ENCODE measurements at regions not wholly inside any gene's neighbourhood (a gene's known extent, or its start where the extent isn't known, plus 50 kb on each side); places are given as distances from the start of the nearest gene placed in this dataset.

DNA sequence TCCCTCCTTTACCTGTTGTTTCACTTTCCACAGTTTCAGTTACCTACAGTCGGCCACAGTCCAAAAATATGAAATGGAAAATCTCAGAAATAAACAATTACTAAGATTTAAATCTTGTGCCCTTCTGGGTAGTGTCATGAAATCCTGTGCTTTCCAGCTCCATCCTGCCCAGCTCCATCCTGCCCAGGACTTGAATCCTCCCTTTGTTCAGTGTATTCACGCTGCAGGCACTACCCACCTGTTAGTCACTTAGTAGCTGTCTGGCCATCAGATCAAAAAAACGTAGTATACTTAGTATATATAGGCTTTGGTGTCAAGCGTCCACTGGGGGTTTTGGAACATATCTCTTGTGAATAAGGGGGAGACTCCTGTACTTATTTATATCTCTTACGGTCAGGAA lies 329.0 kb upstream of the SEMA6D start:
- intact Hi-C loops (cut with DNase I), result no loop called here
- Histone ChIP-seq H3K27ac (no peak overlapping the region), H3K4me1 (peaks cover 9% of the 10 kb centered on the region), H3K9me3 (no peaks in the 10 kb centered on the region), H3K36me3 (replicated peaks in 1 of 2; ENCODE audit: insufficient read depth in 1 of 2, low read depth in 2 of 2) (no peaks in the 10 kb centered on the region), H3K4me3 (no peak overlapping the region), H3K27me3 (no peaks in the 10 kb centered on the region)
- ATAC-seq, result no peak
- WGBS, 2 donors, result 47 to 50% methylated on average over 5 of the region's 5 CpGs
- no peak for TF ChIP-seq POLR2A (IDR thresholded peaks at IDR 0.05)
- TF ChIP-seq, protein P1, sequence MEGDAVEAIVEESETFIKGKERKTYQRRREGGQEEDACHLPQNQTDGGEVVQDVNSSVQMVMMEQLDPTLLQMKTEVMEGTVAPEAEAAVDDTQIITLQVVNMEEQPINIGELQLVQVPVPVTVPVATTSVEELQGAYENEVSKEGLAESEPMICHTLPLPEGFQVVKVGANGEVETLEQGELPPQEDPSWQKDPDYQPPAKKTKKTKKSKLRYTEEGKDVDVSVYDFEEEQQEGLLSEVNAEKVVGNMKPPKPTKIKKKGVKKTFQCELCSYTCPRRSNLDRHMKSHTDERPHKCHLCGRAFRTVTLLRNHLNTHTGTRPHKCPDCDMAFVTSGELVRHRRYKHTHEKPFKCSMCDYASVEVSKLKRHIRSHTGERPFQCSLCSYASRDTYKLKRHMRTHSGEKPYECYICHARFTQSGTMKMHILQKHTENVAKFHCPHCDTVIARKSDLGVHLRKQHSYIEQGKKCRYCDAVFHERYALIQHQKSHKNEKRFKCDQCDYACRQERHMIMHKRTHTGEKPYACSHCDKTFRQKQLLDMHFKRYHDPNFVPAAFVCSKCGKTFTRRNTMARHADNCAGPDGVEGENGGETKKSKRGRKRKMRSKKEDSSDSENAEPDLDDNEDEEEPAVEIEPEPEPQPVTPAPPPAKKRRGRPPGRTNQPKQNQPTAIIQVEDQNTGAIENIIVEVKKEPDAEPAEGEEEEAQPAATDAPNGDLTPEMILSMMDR (IDR thresholded peaks at IDR 0.05), result no peak
- DNase-seq, result no peak

DNA sequence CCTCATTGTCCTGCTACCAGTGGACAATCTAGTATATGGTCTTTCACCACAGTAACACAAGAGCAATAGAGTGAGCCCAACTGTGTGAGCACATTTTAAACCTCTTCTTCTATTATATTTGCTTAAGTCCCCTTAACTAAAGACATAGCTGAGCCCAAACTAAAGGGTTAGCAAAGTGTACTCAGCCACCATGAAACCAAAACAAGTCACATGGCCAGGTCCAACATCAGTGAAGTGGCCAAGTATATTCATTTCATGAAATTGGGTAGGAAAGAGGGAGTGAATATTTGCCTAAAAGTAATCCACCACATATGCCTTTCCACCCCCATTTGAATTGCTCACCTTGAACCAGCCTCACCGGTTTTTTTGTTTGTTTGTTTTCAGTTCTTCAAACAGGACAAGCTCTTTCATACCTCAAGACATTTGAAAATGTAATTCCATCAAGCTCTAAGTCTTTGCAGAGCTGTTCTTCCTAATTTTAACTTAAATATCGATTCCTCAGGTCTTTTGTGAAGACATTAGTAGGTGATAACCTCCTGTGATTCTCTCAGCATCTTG lies 327.0 kb upstream of the SEMA6D start:
- Histone ChIP-seq H3K36me3 (replicated peaks in 1 of 2; ENCODE audit: insufficient read depth in 1 of 2, low read depth in 2 of 2) (no peaks in the 10 kb centered on the region), H3K27ac (no peak overlapping the region), H3K9me3 (no peaks in the 10 kb centered on the region), H3K4me3 (no peak overlapping the region), H3K27me3 (no peaks in the 10 kb centered on the region), H3K4me1 (peaks cover 9% of the 10 kb centered on the region)
- 52 to 60% methylated on average over 2 of the region's 2 CpGs for WGBS, 2 donors
- TF ChIP-seq, protein P1 (IDR thresholded peaks at IDR 0.05), result no peak
- TF ChIP-seq POLR2A (IDR thresholded peaks at IDR 0.05), result no peak
- DNase-seq, result no peak
- no peak for ATAC-seq
- intact Hi-C loops (cut with DNase I), result no loop called here

DNA sequence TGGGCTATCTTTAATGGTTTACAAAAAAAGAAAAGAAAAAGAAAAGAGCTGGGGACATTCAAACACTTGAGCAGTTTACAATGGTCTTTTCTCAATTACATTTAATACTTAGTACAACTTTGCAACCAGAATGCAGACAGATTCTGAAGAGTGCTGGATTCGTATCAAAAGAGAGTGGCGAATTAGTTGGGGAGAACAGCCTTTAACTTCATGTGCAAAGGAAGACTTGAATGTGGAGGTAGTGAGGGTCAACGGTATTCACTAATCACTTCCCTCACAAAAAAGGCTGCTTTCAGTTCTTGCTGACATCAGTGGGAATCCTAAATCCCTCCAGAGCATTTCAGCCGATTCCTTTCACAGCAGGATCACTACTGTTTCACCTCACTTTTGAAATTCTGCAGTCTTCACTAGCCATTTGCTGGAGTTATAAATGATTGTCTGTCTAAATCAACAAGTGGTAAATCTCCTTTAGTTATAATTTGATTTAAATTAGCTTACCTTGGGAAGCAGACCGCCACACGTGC lies 323.0 kb upstream of the SEMA6D start:
- H3K4me1 ChIP-seq, result no peaks in the 10 kb centered on the region
- H3K36me3 ChIP-seq (replicated peaks in 1 of 2; ENCODE audit: insufficient read depth in 1 of 2, low read depth in 2 of 2), result no peaks in the 10 kb centered on the region
- no peak overlapping the region for H3K27ac ChIP-seq
- no peaks in the 10 kb centered on the region for H3K27me3 ChIP-seq
- intact Hi-C loops (cut with DNase I), result no loop called here
- no peaks in the 10 kb centered on the region for H3K9me3 ChIP-seq
- ATAC-seq (no peak), DNase-seq (no peak)
- WGBS, 2 donors, result 49 to 75% methylated on average over 6 of the region's 6 CpGs
- TF ChIP-seq, protein P1 (IDR thresholded peaks at IDR 0.05), result no peak
- TF ChIP-seq POLR2A (IDR thresholded peaks at IDR 0.05), result no peak
- no peak overlapping the region for H3K4me3 ChIP-seq

DNA sequence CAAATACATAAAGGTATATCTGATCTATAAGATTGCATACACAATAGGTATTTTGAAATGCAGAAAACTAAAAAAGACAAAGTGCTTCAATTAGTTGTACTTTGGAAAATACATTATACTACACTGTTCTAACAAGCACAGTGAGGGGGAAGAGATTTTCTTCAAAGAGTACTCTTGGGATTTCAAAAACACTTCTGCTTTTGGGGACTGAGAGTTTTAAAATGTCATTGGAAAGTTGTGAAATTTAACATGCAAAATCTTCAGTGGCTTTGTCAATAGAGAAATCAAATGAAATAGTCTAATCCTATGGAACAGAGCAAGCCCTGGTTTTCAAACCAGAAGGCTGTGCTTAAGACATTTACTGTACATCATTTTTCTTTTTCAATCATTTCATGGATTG lies 322.2 kb upstream of the SEMA6D start:
- Histone ChIP-seq H3K36me3 (replicated peaks in 1 of 2; ENCODE audit: insufficient read depth in 1 of 2, low read depth in 2 of 2) (no peaks in the 10 kb centered on the region), H3K4me3 (no peak overlapping the region), H3K9me3 (no peaks in the 10 kb centered on the region), H3K4me1 (no peaks in the 10 kb centered on the region), H3K27me3 (no peaks in the 10 kb centered on the region), H3K27ac (no peak overlapping the region)
- ATAC-seq (no peak), DNase-seq (no peak)
- TF ChIP-seq POLR2A (IDR thresholded peaks at IDR 0.05), result no peak
- intact Hi-C loops (cut with DNase I), result no loop called here

DNA sequence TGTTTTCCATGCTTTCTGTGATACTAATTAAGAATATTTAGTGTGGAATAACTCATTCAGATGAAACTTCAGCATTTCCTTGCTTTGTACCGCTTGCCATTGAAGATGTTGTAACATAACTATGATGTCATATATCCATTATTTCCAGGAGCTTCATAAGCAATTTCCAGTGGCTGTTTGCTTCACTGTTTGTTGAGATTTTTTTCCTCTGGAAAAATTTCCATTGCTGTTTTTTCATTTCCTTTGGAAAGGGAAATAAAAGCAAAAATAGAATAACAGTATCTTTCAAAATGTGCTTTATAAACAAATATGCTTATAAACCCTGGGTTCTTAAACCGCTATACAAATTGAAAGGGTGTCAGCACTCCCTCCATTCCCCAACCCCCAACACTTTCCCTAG lies 319.6 kb upstream of the SEMA6D start:
- Histone ChIP-seq H3K36me3 (replicated peaks in 1 of 2; ENCODE audit: insufficient read depth in 1 of 2, low read depth in 2 of 2) (no peaks in the 10 kb centered on the region), H3K27ac (no peak overlapping the region), H3K4me1 (no peaks in the 10 kb centered on the region), H3K4me3 (no peak overlapping the region), H3K9me3 (no peaks in the 10 kb centered on the region), H3K27me3 (no peaks in the 10 kb centered on the region)
- TF ChIP-seq POLR2A (IDR thresholded peaks at IDR 0.05), result no peak
- TF ChIP-seq, protein P1 (IDR thresholded peaks at IDR 0.05), result no peak
- intact Hi-C loops (cut with DNase I), result no loop called here
- 87 to 90% methylated on average over 2 of the region's 2 CpGs for WGBS, 2 donors
- peak; percentile 38 for ATAC-seq
- DNase-seq, result no peak

Data from body of pancreas (tissue), 4 donors.